GM21723 (cell line): ENCODE measurements at regions not wholly inside any gene's neighbourhood (a gene's known extent, or its start where the extent isn't known, plus 50 kb on each side); places are given as distances from the start of the nearest gene placed in this dataset.

Experiments
- ATAC-seq: cut with Tn5 transposase; IDR thresholded peaks from one replicate; pipeline ENCODE4 v1.9.1; 2021; ENCODE audit warnings: mild to moderate bottlenecking, moderate library complexity; ENCODE audit not compliant: unreplicated experiment

DNA sequence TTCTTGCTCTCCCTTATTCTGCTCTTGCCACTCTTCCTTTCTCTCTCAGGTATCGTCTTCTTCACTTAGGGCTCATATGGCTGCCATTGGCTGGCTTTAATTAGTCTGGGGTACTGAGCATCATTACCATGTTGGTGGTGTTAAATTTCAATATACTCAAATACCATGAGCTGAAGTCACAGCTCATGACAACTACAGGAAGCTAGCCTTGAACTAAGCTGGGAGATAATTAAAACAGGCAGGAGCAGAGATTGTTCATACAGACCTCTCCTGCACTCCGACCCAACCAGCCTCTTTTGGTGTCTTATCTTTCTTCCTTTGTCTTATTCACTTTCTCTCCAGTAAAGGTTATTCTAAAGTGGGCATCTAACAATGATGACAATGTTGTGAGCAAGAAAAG lies 130.9 kb upstream of the BLID start:
- no peak for ATAC-seq

DNA sequence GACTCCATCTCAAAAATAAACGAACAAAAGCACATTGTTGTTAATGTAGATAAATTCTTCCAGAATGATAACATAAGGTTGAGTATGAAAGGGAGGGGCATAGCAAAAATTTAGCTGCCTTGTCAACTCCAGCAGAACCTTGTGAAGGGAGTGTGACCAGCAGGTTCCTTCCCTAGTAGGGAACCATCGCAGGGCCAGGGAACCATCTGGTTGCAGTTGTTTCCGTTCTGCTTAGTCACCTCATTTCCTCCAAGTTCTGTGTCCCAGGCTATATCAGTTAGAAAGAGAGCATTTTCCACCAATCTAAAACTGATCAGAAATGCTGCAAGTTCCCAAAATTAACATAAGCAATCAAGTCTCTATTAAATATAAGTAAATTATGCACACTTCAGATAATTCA lies 126.7 kb upstream of the BLID start:
- no peak for ATAC-seq

DNA sequence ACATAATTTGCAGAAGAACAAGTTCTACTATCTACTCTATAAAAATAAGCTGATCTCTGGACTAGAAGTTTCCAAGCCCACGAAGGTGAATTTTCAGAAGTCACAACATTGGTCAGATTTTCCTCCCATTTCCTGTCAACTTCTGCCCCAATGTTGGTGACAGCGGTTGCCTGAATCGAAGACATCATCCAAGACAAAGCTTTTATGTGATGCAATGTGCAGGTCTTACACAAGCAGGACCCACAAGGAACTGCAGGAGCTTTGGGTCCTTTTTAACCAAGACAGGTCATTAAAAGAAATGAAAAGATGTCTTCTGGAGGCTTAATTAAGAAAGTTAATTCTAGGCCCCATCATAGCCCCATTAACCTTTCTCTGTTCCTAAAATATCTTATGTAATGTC lies 125.6 kb upstream of the BLID start:
- ATAC-seq = no peak

DNA sequence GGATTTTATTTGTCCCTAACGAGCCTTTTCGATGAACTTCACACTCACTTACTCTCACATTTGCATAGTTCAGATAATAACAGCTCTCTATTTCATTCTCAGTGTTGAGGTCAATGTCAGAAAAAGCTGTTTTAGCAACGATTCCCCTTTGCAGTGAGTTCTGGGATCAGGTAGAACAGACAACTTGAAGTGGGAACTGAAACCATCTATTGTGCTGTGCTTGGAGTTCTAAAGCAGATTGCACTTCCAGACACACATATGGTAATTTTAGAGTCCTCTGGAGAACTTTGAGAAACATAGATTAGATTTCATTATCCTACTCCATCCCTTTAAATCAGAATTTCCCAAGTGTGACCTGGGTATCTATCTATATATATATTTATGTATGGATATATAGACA lies 124.6 kb upstream of the BLID start:
- no peak for ATAC-seq

DNA sequence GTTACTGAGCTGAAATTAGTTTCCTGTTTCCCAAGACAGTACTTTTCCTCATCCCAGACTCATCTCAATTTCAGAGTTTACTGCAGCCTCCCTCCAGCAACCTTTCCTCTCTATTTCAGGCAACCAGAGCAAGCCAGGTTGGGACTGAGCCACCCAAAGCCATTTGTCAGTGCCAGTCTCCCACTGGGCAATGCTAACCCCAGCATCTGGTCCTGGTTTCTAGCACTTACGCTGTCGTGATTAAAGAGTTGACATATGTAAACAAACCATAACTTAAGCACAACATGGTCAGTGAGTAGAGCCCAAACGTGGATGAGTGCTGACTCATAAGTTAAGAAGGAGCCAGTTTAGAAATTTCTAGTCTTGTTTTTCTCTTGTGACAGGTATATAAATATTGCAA lies 119.6 kb upstream of the BLID start:
- ATAC-seq = no peak

DNA sequence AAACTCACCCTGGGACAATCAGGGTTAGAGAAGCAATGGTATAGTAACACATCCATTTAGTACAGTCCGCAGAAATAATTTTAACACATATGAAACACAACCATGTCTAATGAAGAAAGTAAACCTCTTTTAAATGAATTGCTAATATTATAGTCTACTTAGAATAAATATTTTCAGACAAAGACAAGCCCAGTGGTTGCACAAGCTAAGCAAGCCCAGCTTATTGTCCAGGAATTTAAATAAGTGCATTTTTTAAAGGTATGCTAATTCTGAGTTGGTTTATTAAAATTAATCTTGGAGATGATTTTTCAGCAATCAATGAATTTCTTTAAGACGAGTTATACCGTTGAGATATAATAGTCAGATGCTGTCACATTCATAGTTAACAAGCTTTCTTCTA lies 118.8 kb upstream of the BLID start:
- no peak for ATAC-seq

DNA sequence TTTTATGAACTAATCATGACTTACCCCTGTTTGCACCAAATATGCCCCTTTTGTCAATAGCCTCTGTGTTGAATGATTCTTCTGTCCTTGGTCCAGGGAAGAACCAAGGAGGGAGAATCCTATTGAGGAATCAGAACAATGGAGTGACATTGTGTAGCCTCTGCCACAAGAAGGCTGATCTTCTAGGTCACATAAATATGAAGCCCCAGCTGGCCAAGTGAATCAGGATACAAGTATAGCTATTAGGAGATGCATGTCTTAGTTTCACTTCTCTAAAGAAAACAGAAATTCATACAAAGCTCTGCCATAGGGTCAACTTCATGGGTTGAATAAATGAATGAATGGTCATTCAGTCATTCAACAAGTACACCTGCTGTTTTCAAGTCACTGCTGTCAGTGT lies 118.2 kb upstream of the BLID start:
- ATAC-seq = no peak

DNA sequence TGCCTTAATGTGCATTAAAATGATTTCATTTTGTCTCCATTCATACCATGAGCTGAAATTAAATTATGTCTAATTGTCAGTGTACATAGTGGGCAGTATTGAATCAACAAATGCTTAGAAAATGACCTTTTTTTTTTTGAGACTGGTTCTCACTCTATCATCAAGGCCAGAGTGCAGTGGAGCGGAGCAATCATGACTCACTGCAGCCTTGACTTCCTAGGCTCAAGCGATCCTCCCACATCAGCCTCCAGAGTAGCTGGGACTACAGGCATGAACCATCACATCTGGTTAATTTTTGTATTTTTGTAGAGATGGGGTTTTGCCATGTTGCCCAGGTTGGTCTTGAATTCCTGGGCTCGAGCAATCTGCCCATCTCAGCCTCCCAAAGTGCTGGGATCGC lies 117.0 kb upstream of the BLID start:
- ATAC-seq = no peak

DNA sequence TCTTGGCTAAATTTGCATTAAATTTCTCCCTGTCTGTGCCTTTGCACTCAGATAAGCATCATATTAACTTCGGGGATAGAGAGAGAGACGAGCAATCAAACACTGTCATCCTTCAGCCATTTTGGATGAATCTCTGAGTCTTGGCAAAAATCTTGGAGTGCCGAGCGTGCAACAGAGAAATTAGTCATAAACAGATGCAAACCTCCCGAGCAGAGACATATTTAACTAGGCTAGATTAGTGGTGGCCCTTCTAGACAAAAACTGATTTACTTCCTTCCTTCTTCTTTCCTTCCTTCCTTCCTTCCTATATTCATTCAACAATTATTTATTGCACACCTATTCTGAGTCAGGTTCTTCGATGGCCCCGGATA lies 114.4 kb upstream of the BLID start:
- ATAC-seq = no peak

DNA sequence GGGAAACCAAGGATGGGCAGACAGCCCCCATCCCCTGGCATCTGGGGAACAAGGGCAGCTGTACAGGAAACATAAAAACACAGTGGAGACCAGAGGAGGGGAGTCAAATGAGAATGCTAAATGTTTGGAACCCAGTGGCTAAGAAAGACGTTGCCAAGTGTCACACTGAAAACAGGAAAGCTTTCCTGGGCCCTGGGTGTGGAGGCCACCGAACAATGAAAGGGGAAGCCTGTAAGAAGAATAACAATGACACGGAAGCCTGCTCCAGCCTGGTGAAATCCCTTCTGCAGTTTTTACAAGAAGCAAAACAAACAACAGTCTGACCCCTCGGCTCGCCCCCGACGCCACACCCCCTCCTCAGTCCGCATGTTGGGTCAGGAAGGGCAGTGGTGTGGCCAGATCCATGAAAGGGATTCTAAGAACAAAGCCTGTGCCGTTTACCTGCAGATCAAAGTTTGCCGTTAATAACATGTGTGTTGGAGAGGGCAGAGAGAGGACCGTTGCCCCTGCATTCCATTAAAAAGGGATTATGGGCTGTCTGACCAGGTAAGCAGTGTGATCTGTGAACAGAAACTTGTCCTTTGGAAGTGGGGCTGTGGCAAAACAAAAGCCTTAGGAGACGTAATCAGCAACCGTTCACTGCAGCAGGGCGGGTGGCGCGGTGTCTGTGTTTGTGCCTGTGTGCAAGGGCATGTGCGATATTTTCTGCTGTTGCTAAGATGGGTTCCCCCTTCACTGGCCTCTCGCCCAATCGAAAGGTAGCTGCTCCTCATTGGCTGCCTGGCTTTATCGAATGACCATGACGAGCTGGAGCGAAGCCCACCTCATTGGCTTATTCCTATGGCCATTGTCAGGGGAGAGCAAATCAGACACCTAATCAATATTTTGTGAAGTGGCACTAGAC lies 113.7 kb upstream of the BLID start:
- ATAC-seq = no peak

DNA sequence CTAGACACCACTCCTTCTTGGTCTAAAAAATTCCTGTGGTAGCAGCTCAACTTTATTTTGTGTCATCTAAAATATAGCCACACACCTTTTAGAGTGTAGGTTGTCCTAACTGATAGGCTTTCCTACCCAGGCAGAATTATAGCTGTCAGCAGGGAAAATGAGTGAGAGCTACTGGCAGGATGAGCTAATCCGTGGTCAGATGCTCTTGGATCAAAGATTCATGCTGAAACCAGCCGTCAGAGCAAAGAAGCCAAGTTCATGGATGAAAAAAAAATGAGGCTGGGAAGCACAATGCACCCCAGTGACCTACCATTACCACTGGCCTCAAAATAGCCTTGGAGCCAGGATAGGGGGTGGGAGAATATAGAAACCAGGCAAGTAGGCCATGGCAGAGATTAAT lies 113.1 kb upstream of the BLID start:
- ATAC-seq = no peak

DNA sequence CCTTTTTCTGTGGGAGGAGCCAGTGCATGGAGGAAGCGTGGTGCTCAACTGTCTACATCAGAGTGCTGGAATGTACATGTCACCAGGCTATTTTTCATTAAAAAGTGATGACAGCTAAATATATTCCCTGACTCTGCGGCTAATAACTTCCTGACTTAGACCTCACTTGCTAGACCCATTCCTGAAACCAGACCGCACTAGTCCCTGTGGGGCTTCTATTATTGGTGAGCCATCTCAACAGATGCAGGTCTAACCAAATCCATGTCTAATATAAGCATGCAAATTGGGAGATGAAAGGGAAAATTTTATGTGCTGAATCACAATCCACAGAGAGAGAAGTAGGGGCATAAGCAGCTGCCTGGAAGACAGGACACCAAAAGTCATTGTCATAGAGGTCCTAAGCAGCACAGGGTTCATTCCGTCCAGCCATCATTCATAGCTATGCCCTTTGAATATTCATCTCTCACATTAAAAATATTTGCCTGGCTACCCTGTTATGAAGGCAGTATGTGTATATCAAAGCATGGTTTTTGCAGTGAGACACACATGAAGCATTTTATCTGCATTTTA lies 110.9 kb upstream of the BLID start:
- no peak for ATAC-seq

DNA sequence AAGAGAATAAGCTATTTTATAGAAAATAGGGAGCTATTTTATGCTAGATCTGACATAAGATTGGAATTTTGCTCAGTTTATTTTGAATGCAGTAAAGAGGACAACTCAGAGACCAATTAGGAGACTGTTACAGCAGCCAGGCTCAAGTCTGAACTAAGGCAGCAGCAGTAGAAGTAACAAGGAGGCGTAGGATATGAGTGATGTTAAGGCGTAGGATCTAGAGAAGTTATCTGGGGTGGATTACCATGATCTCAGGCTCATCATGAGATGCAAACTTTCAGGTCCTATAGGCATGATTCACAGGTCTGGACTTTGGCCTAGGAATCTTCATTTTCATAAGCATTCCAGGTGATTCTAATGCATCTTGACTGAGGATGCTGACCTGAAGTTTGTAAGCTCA lies 108.9 kb upstream of the BLID start:
- no peak for ATAC-seq

DNA sequence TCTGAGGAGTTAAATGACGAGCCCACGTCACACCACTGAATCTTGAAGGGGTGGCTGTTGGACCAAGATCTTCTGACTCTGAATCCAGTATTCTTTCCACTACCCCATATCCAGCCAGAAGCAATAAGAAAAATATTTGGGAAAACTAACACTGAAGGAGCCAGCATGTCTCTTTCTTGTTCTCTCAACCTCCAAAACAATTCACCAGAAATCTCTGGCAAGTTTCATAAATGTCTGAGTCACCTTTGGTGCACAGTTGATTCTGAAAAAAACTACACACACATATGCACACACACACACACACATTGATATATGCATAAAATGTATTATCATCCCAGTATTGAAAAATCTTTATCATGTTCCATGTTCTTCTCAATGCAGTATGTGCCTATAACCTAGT lies 104.3 kb upstream of the BLID start:
- ATAC-seq = no peak

DNA sequence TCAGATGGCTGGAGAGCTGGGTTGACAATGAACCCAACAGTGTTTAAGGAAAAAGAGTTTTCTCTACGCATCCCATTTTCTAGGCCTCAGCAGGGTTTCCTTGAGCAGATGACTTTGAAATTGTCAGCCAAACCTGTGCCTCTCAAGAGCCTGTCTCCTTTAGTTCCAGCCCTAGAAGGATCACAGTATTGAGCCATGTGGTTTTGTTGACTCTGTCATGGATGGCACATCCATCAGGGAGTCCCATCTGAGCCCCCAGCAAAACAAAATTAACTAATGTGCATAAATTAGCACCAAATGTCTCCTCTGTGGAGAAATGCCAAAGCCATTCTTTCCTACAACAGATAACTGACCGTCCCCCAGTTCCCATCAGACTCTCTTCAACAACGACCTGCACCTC lies 103.8 kb upstream of the BLID start:
- no peak for ATAC-seq

DNA sequence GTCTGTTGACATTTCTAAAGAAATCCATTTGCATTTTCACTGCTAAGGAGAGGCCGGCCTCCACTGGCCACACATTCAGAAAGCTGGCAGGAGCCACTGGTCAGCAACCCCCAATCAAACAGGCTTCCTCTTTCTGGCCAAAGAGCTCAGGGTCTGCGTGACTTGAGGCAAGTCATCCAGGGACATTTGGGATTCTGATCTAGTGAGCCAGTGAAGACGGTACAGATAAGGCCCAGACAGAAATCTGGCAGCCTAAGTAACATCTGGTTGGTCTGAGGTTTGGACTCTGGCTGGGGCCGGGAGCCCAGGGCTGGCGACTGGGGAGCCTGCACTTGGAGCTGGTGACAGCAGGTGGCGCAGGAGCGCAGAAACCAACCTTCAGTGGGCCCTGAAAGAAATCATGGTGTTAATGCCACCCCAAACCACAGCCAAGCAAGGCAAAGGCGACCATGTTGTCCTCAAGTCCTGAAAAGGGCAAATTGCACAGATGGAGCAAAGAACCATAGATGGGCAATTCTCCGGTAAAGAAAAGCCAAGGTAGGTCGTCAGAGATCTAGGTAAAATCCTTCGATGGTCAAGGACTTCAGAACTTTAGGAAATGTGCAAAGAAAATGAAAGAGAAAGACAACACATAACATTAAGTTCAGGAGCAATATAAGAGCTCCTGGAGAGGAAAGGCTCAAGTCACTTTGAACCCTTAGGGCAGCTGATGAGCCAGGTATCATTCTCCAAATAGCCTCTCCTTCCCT lies 99.4 kb upstream of the BLID start:
- peak; percentile 61 for ATAC-seq

DNA sequence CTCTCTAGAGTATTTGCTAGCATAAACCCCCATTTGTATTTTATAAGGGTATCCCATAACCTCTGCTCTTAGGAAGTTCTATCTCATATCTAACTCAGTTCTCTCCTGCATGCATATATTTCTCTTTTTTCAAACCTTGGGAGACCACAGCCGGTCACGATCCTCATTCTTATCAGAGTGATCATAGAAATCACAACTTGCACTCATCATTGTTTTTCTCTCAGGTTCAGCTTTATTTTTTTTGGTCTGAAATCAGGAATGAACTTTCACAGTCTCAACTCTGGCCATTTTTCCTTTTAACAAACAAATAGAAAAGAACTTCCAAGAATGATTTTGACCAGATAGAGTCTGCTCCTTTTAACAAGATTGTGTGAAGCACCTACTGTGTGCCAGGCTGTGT lies 98.6 kb upstream of the BLID start:
- ATAC-seq = no peak

DNA sequence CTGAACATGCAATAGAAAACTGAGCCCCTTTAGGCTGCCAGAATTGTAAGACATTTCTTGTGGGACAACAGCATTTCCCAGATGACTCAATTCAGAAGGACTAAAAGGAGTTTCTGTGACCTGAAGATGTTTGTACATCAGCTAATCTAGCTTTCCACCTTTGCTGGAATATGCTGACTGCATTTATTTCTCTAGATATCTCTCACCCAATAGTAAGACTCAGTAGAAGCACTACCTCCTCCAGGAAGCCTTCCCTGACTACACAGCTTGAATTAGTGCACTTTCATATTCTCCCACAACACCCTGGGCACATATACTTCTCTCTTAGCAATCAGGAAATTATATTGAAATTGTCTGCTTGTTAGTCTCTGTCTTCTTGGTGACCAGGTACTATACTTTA lies 98.1 kb upstream of the BLID start:
- ATAC-seq = no peak

DNA sequence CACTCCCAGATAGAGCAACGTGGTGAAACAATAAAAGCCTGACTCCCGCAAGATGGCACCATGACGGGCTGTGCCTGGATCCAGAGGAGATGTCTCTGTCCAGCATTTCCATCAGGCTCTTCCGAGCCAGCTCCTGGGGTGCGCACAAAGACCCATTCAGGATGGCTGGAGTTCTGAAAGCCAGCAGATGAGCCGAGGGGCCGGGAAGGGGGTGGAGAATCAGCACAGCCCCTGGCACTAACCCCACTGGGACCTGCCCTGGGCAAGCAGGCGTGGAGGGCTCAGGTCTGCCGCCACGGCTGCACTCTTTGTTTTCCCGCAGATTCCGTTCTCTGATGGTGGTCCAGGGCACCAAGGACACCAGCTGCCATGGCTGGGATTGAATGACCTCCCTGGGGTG lies 97.2 kb upstream of the BLID start:
- ATAC-seq = no peak

DNA sequence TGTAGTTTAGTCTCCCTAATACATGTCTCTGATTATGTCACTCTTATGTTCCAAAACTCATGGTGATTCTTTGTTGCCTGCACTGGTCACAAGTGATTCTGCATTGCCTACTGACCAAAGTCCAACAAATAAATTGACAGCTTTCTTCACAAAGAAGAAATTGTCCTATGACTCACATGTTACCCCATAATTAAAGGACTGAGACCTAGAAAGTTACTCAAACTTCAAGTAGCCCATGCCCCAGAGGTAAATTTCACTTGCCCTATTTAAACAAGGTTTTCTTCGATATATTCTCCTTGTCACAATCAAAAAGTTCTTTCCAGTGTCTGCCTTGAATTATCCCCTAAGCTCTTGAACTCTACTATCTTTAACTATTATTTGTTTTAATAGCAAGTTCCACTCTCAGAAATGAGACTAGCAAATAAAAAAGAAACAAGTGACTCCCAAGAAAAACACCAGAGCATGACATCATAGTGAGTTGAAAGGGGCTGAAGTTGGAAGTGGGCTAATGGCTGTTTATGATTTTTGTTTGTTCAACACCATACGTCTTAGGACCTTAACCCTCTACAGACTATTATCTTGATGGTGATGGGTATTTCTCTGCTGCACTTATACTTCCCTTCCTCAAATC lies 94.5 kb upstream of the BLID start:
- ATAC-seq = no peak

DNA sequence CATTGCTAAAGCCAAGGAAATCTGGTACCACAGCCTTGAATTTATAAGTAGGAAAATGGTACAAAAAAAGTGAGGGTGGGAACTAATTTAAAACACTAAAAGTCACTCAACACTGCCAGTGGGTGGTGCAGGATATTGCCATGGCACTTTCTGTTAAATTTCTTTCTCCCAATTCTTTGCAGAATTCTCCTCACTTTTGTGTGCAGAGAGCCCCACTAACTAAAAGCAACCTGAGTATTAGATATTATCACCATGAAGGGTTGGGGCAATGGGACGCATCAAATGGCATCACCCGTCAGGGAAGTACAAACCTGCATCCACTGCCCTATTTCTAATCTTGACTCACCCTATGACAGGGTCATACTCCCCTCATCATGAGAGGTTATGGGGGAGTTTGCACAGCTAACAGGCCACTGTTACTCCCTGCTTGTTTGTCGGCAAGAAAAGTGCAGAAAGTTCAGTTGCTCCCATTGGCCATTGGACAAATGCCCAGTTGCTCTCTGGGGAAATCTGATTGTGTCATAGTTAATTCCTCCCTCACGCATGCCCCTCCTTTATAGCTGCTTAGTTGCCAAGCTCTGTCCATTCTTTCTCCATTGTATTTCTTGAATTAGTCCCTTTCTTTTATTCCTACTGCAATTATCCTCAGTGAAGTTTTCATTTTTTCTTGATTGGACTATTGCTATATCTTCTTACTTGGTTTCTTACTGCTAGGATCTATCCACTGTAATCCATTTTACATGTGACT lies 93.8 kb upstream of the BLID start:
- no peak for ATAC-seq
